RKO (cell line): ENCODE measurements at regions not wholly inside any gene's neighbourhood (a gene's known extent, or its start where the extent isn't known, plus 50 kb on each side); places are given as distances from the start of the nearest gene placed in this dataset.
A peak's percentile ranks its signal among the peaks of the same experiment; 100 is the strongest.

Experiments
- DNase-seq: peaks from one replicate; pipeline ENCODE4 v3.0.0-alpha.2; 2016; ENCODE audit warnings: low spot score

- DNase-seq = no peak
These were observed 476.4 kb upstream of the CCL2 start for GRCh38 chr17:33778505-33779233.

- peak; percentile 68 for DNase-seq
These were observed 475.9 kb upstream of the CCL2 start for GRCh38 chr17:33779234-33779591.

- no peak for DNase-seq
These were observed 469.8 kb upstream of the CCL2 start for GRCh38 chr17:33785281-33785680.

GRCh38 chr17:33786478-33786877 lies 468.6 kb upstream of the CCL2 start:
- no peak for DNase-seq

DNA sequence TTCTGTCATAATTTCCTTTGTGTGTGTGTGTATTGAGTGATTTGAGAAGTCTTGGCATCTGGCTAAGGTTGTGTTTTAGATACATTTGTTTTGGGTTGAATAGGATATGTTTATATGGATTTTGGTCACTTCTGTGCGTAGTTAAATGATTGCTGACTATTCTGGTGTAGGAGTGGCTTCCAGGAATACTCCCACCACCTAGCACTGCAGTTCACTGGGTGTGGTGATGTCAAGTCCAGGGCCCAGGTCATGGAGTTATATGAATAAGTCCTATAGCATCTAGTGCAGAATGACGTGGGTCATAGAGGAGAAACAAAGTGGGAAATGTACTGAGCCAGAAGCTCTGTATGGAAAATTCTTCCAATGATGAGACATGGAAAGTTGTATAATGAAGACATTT lies 465.4 kb upstream of the CCL2 start:
- no peak for DNase-seq

GRCh38 chr17:33797181-33797580 lies 457.9 kb upstream of the CCL2 start:
- no peak for DNase-seq

- DNase-seq = no peak
These were observed 456.8 kb upstream of the CCL2 start for GRCh38 chr17:33798308-33798707.

DNA sequence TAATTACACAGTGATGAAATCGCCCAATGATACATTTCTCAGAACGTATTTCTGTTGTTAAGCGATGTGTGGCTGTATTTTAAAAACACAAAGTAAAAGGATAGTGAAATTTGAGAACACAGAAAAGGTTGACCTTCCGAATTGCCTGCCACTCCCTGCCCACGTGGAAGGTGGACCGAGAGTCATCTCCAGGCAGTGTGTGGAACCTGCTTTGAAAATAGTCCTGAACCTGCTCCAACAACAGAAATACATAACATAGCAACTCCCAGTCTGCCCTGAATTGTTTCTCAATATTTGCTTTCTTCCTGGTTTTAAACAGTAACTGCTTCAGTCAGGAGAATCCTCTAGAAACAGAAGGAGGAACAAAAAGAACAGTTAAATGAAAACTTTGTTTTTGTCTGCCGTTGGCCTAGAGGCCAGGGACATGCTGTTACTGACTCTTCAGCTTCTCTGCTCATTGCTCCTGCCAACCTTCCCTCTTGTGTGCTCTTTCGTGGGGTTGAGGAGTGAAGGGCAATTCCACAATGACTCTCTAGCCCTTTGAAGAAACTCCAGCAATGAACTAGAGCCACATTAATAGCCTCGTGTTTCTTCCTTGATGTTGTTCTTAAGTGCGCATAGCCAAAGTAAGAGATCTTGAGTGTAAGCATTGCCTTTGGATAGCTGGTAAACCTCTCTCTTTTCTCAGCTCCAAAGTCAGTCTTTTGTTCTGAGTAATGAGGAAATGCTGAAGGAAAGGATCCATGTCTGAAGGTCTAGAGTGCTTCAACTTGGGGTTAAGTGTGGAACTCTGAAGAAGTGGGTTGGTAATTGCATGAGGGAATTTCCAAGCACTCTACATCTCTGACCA lies 452.5 kb upstream of the CCL2 start:
- no peak for DNase-seq

GRCh38 chr17:33803199-33803685 lies 451.8 kb upstream of the CCL2 start:
- DNase-seq = no peak

DNA sequence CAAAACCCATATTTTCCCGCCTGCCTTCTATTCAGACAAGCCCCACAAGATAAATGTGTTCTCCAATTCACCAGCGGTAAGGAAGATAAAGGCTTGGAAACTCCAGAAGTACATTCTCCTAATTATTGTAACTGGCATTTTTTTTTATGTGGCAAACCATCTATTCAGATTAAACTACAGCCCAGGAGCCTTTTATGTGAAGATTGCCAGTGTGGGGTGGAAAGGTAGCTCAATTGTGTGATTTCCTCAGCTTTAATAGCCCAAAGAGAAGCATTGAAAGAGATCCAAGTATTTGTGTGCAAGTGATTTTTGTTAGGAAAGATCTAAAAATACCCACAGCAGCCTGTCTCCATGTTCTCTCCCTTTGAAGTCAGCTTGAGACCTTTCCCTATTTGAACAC lies 451.4 kb upstream of the CCL2 start:
- DNase-seq = no peak

DNA sequence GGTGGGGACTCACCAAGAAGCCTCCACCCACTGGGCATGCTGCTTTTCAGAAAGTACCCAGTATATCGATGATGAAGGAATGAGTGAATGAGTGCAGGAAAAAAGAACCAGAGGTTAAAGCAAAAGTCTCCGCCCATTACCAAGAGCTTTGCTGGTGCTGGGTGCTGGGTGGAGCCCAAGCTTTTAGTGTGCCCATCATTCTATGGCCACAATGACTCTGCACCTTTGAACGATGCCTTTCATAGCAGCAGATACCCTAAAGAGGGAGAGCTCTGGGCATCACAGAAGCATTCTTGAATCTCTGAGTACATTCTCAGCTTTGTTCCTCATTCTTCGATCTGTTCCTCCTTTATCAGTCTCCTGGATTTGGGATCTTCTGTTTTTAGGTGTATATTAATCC lies 450.7 kb upstream of the CCL2 start:
- DNase-seq = no peak

DNA sequence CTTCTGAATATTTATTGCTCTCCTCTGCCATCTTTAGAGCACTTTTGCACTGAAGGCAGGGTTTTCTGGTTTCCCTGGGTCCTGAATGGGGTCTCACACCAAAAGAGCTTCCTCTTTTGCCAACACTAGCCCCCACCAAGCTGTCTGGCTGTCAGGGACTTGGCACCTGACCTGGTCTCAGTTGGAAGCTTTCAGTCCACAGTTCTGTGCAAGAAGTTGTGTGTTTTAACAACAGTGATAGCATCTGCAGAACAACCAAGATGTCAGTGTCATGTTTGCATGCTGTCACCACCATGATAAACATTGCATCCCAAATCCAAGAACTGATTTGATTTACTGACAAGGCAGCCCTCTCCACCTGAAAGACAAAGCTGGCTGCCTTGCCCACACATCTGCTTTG lies 448.5 kb upstream of the CCL2 start:
- no peak for DNase-seq

GRCh38 chr17:33809748-33810147 lies 445.3 kb upstream of the CCL2 start:
- no peak for DNase-seq

DNA sequence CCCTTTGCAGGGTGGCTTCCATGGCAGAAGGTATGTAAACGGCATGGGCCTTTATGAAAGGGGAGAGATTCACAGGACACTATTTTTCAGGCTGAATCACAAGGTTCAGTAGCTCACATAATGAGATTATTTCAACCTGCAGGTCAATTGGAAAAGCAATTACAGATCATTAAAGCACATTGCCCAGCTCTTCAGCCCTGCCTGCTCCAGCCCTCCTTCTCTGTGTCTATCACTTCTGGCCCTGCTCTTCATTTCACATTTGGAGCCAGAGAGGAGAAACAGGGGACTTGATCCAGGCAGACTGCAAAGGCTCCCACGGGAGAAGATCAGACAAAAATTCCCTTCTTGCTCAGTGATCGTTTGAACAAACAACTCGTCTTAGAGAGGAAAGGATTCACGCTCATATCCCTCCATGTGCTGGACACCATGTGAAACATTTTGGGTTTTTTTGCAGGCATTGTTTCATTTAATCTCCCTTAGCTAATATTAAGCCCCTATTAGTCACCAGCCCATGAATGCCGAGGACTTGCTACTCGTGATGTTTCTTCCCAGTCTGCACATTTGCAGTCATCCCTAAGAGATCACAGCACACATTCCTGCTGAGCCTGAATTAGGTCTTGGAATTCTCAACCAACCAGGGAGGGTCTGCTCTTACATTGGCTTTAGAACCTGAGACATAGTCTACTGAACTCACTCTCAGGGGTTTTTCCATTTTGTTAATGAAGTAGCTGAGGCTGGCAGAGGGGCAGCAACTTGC lies 443.9 kb upstream of the CCL2 start:
- no peak for DNase-seq

GRCh38 chr17:33811984-33812577 lies 443.0 kb upstream of the CCL2 start:
- no peak for DNase-seq

GRCh38 chr17:33814852-33815251 lies 440.2 kb upstream of the CCL2 start:
- DNase-seq = no peak

- no peak for DNase-seq
These were observed 439.0 kb upstream of the CCL2 start for GRCh38 chr17:33816036-33816435.

GRCh38 chr17:33816842-33817617 lies 438.1 kb upstream of the CCL2 start:
- DNase-seq = no peak

GRCh38 chr17:33819539-33819938 lies 435.5 kb upstream of the CCL2 start:
- no peak for DNase-seq

- DNase-seq = no peak
These were observed 422.8 kb upstream of the CCL2 start for GRCh38 chr17:33832262-33832661.

DNA sequence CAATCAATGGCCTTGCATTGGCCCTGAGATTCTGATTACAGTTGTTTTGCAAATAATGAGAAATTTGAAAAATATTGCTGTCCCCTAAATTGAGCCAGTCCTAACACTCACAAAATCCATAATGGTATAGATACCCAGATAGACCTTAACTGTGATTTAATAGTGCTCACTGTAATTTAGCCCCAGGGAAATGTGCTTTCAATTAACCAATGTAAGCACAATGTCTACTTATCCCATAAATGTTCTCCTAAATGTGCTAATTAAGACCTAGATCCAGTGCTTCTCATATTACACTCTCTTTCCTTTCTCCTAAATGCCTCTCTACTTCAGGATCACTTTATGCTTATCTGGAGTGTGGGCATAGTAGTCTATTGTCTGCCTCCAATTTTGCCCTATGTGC lies 417.8 kb upstream of the CCL2 start:
- DNase-seq = no peak

- DNase-seq = no peak
These were observed 416.8 kb upstream of the CCL2 start for GRCh38 chr17:33838281-33838680.
